ENCODE measurements at regions not wholly inside any gene's neighbourhood (a gene's known extent, or its start where the extent isn't known, plus 50 kb on each side); places are given as distances from the start of the nearest gene placed in this dataset.

DNA sequence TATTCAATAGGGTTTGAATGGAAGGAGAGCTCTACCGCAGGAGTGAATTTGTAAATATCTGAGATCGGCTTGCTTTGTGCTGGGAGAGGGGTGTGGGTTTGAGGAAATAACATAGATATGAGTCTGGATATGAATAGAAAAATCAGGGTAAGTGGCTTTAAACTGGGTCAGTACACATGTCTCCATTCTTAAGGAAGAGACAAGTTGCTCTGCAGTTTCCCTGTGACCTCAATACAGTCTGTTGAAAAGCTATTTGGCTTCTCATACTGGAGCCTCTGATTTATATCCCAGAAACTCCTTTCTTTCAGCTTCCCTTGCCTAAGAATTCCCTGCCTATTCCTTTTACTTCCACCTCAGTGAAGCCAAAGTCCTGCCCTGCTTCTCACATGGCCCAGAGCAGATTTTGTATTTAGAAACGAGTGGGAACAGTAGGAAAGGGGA, 153.5 kb upstream of the ATF7IP start (continued):
- TF ChIP-seq, protein P1, sequence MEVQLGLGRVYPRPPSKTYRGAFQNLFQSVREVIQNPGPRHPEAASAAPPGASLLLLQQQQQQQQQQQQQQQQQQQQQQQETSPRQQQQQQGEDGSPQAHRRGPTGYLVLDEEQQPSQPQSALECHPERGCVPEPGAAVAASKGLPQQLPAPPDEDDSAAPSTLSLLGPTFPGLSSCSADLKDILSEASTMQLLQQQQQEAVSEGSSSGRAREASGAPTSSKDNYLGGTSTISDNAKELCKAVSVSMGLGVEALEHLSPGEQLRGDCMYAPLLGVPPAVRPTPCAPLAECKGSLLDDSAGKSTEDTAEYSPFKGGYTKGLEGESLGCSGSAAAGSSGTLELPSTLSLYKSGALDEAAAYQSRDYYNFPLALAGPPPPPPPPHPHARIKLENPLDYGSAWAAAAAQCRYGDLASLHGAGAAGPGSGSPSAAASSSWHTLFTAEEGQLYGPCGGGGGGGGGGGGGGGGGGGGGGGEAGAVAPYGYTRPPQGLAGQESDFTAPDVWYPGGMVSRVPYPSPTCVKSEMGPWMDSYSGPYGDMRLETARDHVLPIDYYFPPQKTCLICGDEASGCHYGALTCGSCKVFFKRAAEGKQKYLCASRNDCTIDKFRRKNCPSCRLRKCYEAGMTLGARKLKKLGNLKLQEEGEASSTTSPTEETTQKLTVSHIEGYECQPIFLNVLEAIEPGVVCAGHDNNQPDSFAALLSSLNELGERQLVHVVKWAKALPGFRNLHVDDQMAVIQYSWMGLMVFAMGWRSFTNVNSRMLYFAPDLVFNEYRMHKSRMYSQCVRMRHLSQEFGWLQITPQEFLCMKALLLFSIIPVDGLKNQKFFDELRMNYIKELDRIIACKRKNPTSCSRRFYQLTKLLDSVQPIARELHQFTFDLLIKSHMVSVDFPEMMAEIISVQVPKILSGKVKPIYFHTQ (CRISPR knock-in tag; IDR thresholded peaks at IDR 0.05): no peak
- TF ChIP-seq FOXJ3 (CRISPR knock-in tag; IDR thresholded peaks at IDR 0.05; ENCODE audit: borderline replicate concordance): no peak
- no peak for TF ChIP-seq KAT7 (CRISPR knock-in tag; IDR thresholded peaks at IDR 0.05; ENCODE audit: borderline replicate concordance)
- TF ChIP-seq, protein P2, sequence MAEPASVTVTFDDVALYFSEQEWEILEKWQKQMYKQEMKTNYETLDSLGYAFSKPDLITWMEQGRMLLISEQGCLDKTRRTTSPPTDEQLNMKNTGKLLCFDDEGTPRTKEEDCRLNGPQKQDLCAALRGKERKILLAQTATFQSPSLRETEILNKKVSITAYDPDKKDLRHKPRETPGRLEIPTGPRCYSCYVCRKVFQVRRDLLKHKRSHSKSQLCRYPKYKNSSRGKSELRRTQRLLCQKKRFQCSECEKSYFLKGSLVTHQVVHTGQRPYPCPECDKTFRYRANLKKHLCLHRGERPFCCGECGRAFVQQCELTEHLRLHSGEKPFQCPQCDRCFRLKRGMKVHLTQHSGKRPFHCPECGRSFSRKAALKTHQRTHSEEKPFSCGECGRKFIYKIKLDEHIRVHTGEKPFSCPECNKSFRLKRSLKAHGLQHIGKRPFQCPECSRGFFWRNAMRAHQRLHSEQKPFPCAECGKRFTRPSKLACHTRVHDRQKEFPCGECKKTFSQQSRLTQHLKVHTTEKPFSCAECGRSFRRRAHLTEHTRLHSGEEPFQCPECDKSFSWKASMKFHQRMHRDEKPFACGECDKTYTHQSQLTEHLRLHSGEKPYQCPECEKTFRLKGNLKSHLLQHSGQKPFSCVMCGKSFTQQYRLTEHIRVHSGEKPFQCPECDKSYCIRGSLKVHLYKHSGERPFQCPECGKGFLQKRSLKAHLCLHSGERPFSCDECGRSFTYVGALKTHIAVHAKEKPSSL (CRISPR knock-in tag; conservative IDR thresholded peaks at IDR 0.05): no peak
- TF ChIP-seq, protein P3, sequence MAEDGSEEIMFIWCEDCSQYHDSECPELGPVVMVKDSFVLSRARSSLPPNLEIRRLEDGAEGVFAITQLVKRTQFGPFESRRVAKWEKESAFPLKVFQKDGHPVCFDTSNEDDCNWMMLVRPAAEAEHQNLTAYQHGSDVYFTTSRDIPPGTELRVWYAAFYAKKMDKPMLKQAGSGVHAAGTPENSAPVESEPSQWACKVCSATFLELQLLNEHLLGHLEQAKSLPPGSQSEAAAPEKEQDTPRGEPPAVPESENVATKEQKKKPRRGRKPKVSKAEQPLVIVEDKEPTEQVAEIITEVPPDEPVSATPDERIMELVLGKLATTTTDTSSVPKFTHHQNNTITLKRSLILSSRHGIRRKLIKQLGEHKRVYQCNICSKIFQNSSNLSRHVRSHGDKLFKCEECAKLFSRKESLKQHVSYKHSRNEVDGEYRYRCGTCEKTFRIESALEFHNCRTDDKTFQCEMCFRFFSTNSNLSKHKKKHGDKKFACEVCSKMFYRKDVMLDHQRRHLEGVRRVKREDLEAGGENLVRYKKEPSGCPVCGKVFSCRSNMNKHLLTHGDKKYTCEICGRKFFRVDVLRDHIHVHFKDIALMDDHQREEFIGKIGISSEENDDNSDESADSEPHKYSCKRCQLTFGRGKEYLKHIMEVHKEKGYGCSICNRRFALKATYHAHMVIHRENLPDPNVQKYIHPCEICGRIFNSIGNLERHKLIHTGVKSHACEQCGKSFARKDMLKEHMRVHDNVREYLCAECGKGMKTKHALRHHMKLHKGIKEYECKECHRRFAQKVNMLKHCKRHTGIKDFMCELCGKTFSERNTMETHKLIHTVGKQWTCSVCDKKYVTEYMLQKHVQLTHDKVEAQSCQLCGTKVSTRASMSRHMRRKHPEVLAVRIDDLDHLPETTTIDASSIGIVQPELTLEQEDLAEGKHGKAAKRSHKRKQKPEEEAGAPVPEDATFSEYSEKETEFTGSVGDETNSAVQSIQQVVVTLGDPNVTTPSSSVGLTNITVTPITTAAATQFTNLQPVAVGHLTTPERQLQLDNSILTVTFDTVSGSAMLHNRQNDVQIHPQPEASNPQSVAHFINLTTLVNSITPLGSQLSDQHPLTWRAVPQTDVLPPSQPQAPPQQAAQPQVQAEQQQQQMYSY (CRISPR knock-in tag; IDR thresholded peaks at IDR 0.05): no peak
- TF ChIP-seq, protein P4, sequence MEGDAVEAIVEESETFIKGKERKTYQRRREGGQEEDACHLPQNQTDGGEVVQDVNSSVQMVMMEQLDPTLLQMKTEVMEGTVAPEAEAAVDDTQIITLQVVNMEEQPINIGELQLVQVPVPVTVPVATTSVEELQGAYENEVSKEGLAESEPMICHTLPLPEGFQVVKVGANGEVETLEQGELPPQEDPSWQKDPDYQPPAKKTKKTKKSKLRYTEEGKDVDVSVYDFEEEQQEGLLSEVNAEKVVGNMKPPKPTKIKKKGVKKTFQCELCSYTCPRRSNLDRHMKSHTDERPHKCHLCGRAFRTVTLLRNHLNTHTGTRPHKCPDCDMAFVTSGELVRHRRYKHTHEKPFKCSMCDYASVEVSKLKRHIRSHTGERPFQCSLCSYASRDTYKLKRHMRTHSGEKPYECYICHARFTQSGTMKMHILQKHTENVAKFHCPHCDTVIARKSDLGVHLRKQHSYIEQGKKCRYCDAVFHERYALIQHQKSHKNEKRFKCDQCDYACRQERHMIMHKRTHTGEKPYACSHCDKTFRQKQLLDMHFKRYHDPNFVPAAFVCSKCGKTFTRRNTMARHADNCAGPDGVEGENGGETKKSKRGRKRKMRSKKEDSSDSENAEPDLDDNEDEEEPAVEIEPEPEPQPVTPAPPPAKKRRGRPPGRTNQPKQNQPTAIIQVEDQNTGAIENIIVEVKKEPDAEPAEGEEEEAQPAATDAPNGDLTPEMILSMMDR (IDR thresholded peaks at IDR 0.05): no peak
- no peak for TF ChIP-seq JAZF1 (CRISPR knock-in tag; IDR thresholded peaks at IDR 0.05)
- no peak for TF ChIP-seq TEAD4 (CRISPR knock-in tag; IDR thresholded peaks at IDR 0.05)
- TF ChIP-seq FOXP1 (CRISPR knock-in tag; IDR thresholded peaks at IDR 0.05; ENCODE audit: borderline replicate concordance): no peak
- TF ChIP-seq HMGA2 (CRISPR knock-in tag; IDR thresholded peaks at IDR 0.05): no peak
- no peak for TF ChIP-seq SMAD3 (CRISPR knock-in tag; IDR thresholded peaks at IDR 0.05; ENCODE audit: borderline replicate concordance)

DNA sequence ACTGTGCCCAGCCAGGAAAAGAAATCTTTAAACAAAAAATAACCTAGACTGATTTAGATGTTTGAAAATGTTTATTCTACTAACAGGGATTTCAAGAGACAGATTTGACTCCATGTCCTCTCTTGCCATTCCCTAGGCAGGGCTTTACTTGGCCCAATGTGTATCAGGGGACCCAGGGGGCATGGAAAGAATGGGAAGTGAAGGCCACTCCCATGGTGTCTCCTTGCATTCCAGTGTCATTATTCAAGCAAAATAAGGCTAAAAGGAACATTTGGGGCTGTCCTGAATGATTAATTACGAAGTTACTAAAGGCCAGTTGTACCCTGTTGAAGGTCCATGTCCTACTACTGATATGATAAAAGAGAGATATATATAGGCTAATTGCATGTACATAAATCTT, 151.9 kb upstream of the ATF7IP start:
- ChIA-PET CTCF (no interaction called here), POLR2A (no interaction called here)
- no peak overlapping the region for H3K4me3 Mint-ChIP-seq
- H3K36me3 Mint-ChIP-seq: no peaks in the 10 kb centered on the region
- H3K27ac Mint-ChIP-seq: no peak overlapping the region
- ATAC-seq: peak; percentile 50
- H3K4me1 Mint-ChIP-seq: peaks cover 36% of the 10 kb centered on the region
- no peaks in the 10 kb centered on the region for H3K27me3 Mint-ChIP-seq (ENCODE audit: low read depth)
- no peaks in the 10 kb centered on the region; the same call in 1 of the 2 replicates for H3K9me3 Mint-ChIP-seq
- DNase-seq (ENCODE audit: low spot score): no peak
- no peak for TF ChIP-seq JUN (CRISPR knock-in tag; IDR thresholded peaks at IDR 0.05)
- TF ChIP-seq, protein P5, sequence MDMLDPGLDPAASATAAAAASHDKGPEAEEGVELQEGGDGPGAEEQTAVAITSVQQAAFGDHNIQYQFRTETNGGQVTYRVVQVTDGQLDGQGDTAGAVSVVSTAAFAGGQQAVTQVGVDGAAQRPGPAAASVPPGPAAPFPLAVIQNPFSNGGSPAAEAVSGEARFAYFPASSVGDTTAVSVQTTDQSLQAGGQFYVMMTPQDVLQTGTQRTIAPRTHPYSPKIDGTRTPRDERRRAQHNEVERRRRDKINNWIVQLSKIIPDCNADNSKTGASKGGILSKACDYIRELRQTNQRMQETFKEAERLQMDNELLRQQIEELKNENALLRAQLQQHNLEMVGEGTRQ (CRISPR knock-in tag; IDR thresholded peaks at IDR 0.05): no peak
- no peak for TF ChIP-seq ZNF396 (CRISPR knock-in tag; IDR thresholded peaks at IDR 0.05; ENCODE audit: borderline replicate concordance)
- TF ChIP-seq, protein P6, sequence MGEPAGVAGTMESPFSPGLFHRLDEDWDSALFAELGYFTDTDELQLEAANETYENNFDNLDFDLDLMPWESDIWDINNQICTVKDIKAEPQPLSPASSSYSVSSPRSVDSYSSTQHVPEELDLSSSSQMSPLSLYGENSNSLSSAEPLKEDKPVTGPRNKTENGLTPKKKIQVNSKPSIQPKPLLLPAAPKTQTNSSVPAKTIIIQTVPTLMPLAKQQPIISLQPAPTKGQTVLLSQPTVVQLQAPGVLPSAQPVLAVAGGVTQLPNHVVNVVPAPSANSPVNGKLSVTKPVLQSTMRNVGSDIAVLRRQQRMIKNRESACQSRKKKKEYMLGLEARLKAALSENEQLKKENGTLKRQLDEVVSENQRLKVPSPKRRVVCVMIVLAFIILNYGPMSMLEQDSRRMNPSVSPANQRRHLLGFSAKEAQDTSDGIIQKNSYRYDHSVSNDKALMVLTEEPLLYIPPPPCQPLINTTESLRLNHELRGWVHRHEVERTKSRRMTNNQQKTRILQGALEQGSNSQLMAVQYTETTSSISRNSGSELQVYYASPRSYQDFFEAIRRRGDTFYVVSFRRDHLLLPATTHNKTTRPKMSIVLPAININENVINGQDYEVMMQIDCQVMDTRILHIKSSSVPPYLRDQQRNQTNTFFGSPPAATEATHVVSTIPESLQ (CRISPR knock-in tag; IDR thresholded peaks at IDR 0.05): no peak
- no peak for TF ChIP-seq ZNF263 (CRISPR knock-in tag; IDR thresholded peaks at IDR 0.05; ENCODE audit: low read depth)
- no peak for TF ChIP-seq SOX15 (CRISPR knock-in tag; IDR thresholded peaks at IDR 0.05)
- TF ChIP-seq, protein P7, sequence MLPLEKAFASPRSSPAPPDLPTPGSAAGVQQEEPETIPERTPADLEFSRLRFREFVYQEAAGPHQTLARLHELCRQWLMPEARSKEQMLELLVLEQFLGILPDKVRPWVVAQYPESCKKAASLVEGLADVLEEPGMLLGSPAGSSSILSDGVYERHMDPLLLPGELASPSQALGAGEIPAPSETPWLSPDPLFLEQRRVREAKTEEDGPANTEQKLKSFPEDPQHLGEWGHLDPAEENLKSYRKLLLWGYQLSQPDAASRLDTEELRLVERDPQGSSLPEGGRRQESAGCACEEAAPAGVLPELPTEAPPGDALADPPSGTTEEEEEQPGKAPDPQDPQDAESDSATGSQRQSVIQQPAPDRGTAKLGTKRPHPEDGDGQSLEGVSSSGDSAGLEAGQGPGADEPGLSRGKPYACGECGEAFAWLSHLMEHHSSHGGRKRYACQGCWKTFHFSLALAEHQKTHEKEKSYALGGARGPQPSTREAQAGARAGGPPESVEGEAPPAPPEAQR (CRISPR knock-in tag; IDR thresholded peaks at IDR 0.05): no peak
- no peak for TF ChIP-seq GTF2I (CRISPR knock-in tag; conservative IDR thresholded peaks at IDR 0.05)
- no peak for TF ChIP-seq MYBL2 (CRISPR knock-in tag; IDR thresholded peaks at IDR 0.05)
- TF ChIP-seq, protein P8, sequence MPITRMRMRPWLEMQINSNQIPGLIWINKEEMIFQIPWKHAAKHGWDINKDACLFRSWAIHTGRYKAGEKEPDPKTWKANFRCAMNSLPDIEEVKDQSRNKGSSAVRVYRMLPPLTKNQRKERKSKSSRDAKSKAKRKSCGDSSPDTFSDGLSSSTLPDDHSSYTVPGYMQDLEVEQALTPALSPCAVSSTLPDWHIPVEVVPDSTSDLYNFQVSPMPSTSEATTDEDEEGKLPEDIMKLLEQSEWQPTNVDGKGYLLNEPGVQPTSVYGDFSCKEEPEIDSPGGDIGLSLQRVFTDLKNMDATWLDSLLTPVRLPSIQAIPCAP (CRISPR knock-in tag; IDR thresholded peaks at IDR 0.05): no peak
